A549 (cell line): ENCODE measurements at regions not wholly inside any gene's neighbourhood (a gene's known extent, or its start where the extent isn't known, plus 50 kb on each side); places are given as distances from the start of the nearest gene placed in this dataset.
"Not testable (repeated sequence)": the region's sequence is repeated elsewhere in the genome, so short reads cannot be mapped to it uniquely, and the experiment has no call there.

ENCODE experiments used
- ATAC-seq, 2 experiments: fragments of 200-7000 bp in 1 of 2; fragments of >200 bp in 1 of 2; cut with Nextera tagmentation in 1 of 2; cut with Tn5 transposase in 1 of 2; 3 replicates each; pipeline versions ENCODE4 v1.8.0 to v1.9.1; 2018 to 2020; ENCODE audit warnings: mild to moderate bottlenecking in 1 of 2, moderate library complexity in 1 of 2
- CTCF ChIA-PET: fragments of 300-600 bp; sonication (Branson Sonifier 250); formaldehyde crosslinking; extraction: SDS; loops from one replicate; lab custom pipeline; 2021; ENCODE audit warnings: antibody characterized with exemption, inconsistent platforms; lab: Yijun Ruan, JAX
- POLR2A ChIA-PET: fragments of 350-600 bp; formaldehyde crosslinking; extraction: SDS; loops from one replicate; lab custom pipeline; 2021; ENCODE audit warnings: antibody characterized with exemption, inconsistent platforms; lab: Yijun Ruan, JAX
- DNase-seq, 2 experiments: peaks; one replicate each; pipeline versions ENCODE4 v3.0.0 to v3.0.0-alpha.2; 2011 to 2016; ENCODE audit warnings: low read depth in 1 of 2, low spot score in 1 of 2
- FAIRE-seq: peaks from 2 replicates; lab custom pipeline; 2011; peaks lifted over from hg19 to GRCh38; lab: Jason Lieb, UNC
- H3K27ac ChIP-seq, 2 experiments: fragments of >200 bp; sonication (Bioruptor Twin); formaldehyde crosslinking; 3 replicates each; pipeline ENCODE4 v1.5.1; 2016 to 2017
- H3K4me1 ChIP-seq: fragments of >200 bp; sonication (Bioruptor Twin); formaldehyde crosslinking; 3 replicates; pipeline ENCODE4 v1.6.1; 2016
- H3K4me2 ChIP-seq: fragments of >200 bp; sonication (Bioruptor Twin); formaldehyde crosslinking; 3 replicates; pipeline ENCODE4 v1.6.1; 2016
- H3K4me3 ChIP-seq: fragments of >200 bp; sonication (Bioruptor Twin); formaldehyde crosslinking; 3 replicates; pipeline ENCODE4 v1.5.1; 2016
- H3K9me3 ChIP-seq: fragments of >200 bp; sonication (Bioruptor Twin); formaldehyde crosslinking; 3 replicates; pipeline ENCODE4 v1.6.1; 2016
- BHLHE40 ChIP-seq: IDR thresholded peaks from 2 replicates; pipeline ENCODE4 v1.6.1; 2012; ENCODE audit warnings: low read depth, low read length, inconsistent platforms
- CEBPB ChIP-seq, 2 experiments: fragments of >200 bp in 1 of 2; sonication (Bioruptor Twin) in 1 of 2; formaldehyde crosslinking in 1 of 2; IDR thresholded peaks; 2 replicates each; pipeline ENCODE4 v1.6.1; 2012 to 2016
- E2F6 ChIP-seq: IDR thresholded peaks from 2 replicates; pipeline ENCODE4 v1.6.1; 2012; ENCODE audit warnings: low read depth, borderline replicate concordance
- ESRRA ChIP-seq: fragments of 150-350 bp; IDR thresholded peaks from 2 replicates; pipeline ENCODE4 v1.6.1; 2014; ENCODE audit warnings: mild to moderate bottlenecking, low read length, borderline replicate concordance
- FOSL2 ChIP-seq, 2 experiments: fragments of 450-650 bp in 1 of 2; fragments of >200 bp in 1 of 2; sonication (Bioruptor Twin) in 1 of 2; formaldehyde crosslinking; IDR thresholded peaks; 2 replicates each; pipeline versions ENCODE4 v1.5.0 to v1.6.1; 2016 to 2020; ENCODE audit warnings: mild to moderate bottlenecking in 1 of 2, moderate library complexity in 1 of 2
- FOXS1 ChIP-seq: fragments of 250-450 bp; sonication (Bioruptor Pico); IDR thresholded peaks from 2 replicates; pipeline ENCODE4 v1.5.0; 2020; ENCODE audit warnings: mild to moderate bottlenecking, moderate library complexity
- KDM1A ChIP-seq: fragments of 200-600 bp; sonication (generic); IDR thresholded peaks from 2 replicates; pipeline ENCODE4 v1.6.1; 2016; ENCODE audit warnings: low read depth, mild to moderate bottlenecking
- MAFK ChIP-seq: fragments of 450-650 bp; IDR thresholded peaks from 2 replicates; pipeline ENCODE4 v1.6.1; 2014; ENCODE audit not compliant: partially characterized antibody
- MAX ChIP-seq: IDR thresholded peaks from 2 replicates; pipeline ENCODE4 v1.6.1; 2012
- NFE2L2 ChIP-seq: fragments of 150-350 bp; conservative IDR thresholded peaks from 2 replicates; pipeline ENCODE4 v1.6.1; 2014; ENCODE audit warnings: low read length
- PBX3 ChIP-seq: IDR thresholded peaks from 2 replicates; pipeline ENCODE4 v1.6.1; 2012
- POLR2A ChIP-seq: IDR thresholded peaks from 2 replicates; pipeline ENCODE4 v1.6.1; 2012; ENCODE audit warnings: mild to moderate bottlenecking, low read length
- POLR2AphosphoS2 ChIP-seq: conservative IDR thresholded peaks from 2 replicates; pipeline ENCODE4 v1.6.1; 2012; ENCODE audit warnings: low read length, improper control_type of control experiment, inconsistent platforms
- WGBS: methylation state at CpG from one replicate; pipeline ENCODE4 v1.1.6; 2017; ENCODE audit errors: missing lambda C conversion rate; 5-methylcytosine and 5-hydroxymethylcytosine counted together

- no peak for TF ChIP-seq FOSL2 (IDR thresholded peaks at IDR 0.05)
- TF ChIP-seq FOSL2 (CRISPR knock-in tag; IDR thresholded peaks at IDR 0.05), result peak; percentile 62
- no peak for TF ChIP-seq PBX3
- TF ChIP-seq FOXS1 (CRISPR knock-in tag), result no peak
- peak in 1 of 2 experiments; percentile 61; a peak in 2 of 4 replicates for TF ChIP-seq CEBPB (IDR thresholded peaks at IDR 0.05)
- TF ChIP-seq E2F6, result no peak
- TF ChIP-seq MAX, result peak; percentile 79
These were observed 236.0 kb downstream of the BCL11B start (continued) for GRCh38 chr14:99035712-99036610.

GRCh38 chr14:99036611-99037293 lies 235.2 kb downstream of the BCL11B start:
- WGBS, result 90% methylated on average over 25 of the region's 25 CpGs
- POLR2A ChIA-PET, result interaction anchor here (1.1 to 1.5 kb wide), 2 partner anchors 57 to 84 kb away, joined by 3 to 5 read pairs; no protein-coding TSS in a partner anchor
- TF ChIP-seq NFE2L2 (no peak), POLR2A (no peak), KDM1A (no peak)
- peaks cover 18% of the 10 kb centered on the region for H3K4me1 ChIP-seq
- ATAC-seq (no peak), FAIRE-seq (no peak), DNase-seq (no peak)
- CTCF ChIA-PET, result interaction anchor here (1.6 kb wide), 1 partner anchor 9 kb away, joined by 5 read pairs; no protein-coding TSS in a partner anchor
- H3K4me3 ChIP-seq, result no peak overlapping the region
- H3K27ac ChIP-seq, result peak overlapping the region; percentile 65 to 83
- H3K9me3 ChIP-seq, result no peaks in the 10 kb centered on the region
- peak overlapping the region; percentile 70 for H3K4me2 ChIP-seq

DNA sequence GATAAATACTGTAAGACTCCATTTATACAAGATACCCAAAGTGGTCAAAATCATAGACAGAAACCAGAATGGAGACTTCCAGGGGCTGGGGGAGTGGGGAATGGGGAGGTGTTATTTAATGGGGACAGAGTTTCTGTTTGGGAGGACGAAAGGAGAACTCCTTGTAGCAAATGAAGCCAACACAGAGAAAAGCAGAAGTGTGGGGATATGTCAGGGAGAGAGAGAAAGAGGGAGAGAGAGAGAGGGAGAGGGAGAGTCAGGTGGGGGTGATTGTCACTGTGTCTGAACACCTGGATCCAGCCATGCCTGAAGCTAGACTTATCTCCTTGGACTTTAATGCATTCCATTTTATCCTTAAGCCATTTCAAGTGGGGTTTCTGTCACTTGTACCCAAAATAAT lies 234.7 kb downstream of the BCL11B start:
- ATAC-seq, H3K4me2 ChIP-seq, CTCF ChIA-PET, H3K4me3 ChIP-seq, POLR2A ChIA-PET, FAIRE-seq, DNase-seq, H3K9me3 ChIP-seq: not testable (repeated sequence)
- 82% methylated on average over 1 of the region's 1 CpG for WGBS
- peaks cover 18% of the 10 kb centered on the region for H3K4me1 ChIP-seq
- H3K27ac ChIP-seq, result peak overlapping the region in 1 of 2 experiments; percentile 83; a peak in 1 of 6 replicates

GRCh38 chr14:99037777-99038430 lies 234.1 kb downstream of the BCL11B start:
- H3K4me2 ChIP-seq, result no peak overlapping the region
- H3K4me1 ChIP-seq, result peaks cover 18% of the 10 kb centered on the region
- ATAC-seq (no peak), DNase-seq (no peak), FAIRE-seq (no peak)
- H3K9me3 ChIP-seq, result no peaks in the 10 kb centered on the region
- 70% methylated on average over 10 of the region's 10 CpGs for WGBS
- no peak overlapping the region for H3K4me3 ChIP-seq
- ChIA-PET CTCF (no interaction called here), POLR2A (no interaction called here)
- TF ChIP-seq PBX3, result no peak
- TF ChIP-seq BHLHE40, result no peak
- no peak for TF ChIP-seq POLR2AphosphoS2
- TF ChIP-seq NFE2L2, result no peak
- no peak for TF ChIP-seq ESRRA
- TF ChIP-seq MAFK, result peak; percentile 81
- no peak overlapping the region for H3K27ac ChIP-seq
